Activated T-helper 2 cell treated with anti-CD3 and anti-CD28 coated beads, Interferon-gamma antibody, Interleukin-2, Interleukin-4, amounts not matched to agents 10 μg/mL and 5 μg/mL and 100 μg/mL, durations not matched to agents 14 hours and 24 hours and 36 hours (primary cell): ENCODE measurements at regions not wholly inside any gene's neighbourhood (a gene's known extent, or its start where the extent isn't known, plus 50 kb on each side); places are given as distances from the start of the nearest gene placed in this dataset.
A peak's percentile ranks its signal among the peaks of the same experiment; 100 is the strongest.
"Not testable (repeated sequence)": the region's sequence is repeated elsewhere in the genome, so short reads cannot be mapped to it uniquely, and the experiment has no call there.

ENCODE experiments used
- DNase-seq: peaks from one replicate; pipeline ENCODE4 v3.0.0; 2021; ENCODE audit warnings: low spot score
- H3K27ac Mint-ChIP-seq: one replicate; pipeline ENCODE4 v1.8.0; 2021; ENCODE audit warnings: mixed read lengths
- H3K27me3 Mint-ChIP-seq: one replicate; pipeline ENCODE4 v1.8.0; 2021; ENCODE audit warnings: low read depth, mixed read lengths
- H3K36me3 Mint-ChIP-seq: one replicate; pipeline ENCODE4 v1.8.0; 2021; ENCODE audit warnings: low read depth, mixed read lengths
- H3K4me1 Mint-ChIP-seq: one replicate; pipeline ENCODE4 v1.8.0; 2021; ENCODE audit warnings: low read depth, mixed read lengths
- H3K4me3 Mint-ChIP-seq: one replicate; pipeline ENCODE4 v1.8.0; 2021; ENCODE audit warnings: low read depth, mild to moderate bottlenecking, moderate library complexity, mixed read lengths
- H3K9me3 Mint-ChIP-seq: one replicate; pipeline ENCODE4 v1.8.0; 2021; ENCODE audit warnings: mixed read lengths
- intact Hi-C: fragments of 100-400 bp; cut with micrococcal nuclease; formaldehyde crosslinking; loops from one replicate; pipeline ENCODE4 v1.15.1; 2023

DNA sequence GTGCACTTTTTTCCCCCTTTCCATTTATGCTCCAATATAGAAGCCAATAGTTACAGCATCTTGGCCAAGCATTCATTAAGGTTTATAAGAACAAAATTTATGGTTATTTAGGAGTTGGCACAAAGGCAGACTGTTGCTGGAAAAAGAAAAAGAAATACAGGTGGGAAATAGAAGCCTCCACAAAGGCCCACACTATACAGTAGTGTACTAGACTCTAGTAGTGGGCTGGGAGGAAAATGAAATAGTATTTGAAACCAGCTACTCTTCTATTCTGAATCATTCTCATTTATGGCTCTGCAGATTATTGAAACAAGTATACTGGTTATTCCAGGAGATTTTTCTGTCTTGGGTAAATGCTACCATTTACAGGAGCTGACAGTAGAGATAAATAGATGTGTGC lies 80.9 kb upstream of the CDK6 start:
- Mint-ChIP-seq H3K4me3 (no peak overlapping the region), H3K36me3 (no peaks in the 10 kb centered on the region), H3K4me1 (no peaks in the 10 kb centered on the region), H3K9me3 (peaks cover 22% of the 10 kb centered on the region), H3K27ac (no peak overlapping the region), H3K27me3 (no peaks in the 10 kb centered on the region)
- no peak for DNase-seq
- intact Hi-C loops = no loop called here

DNA sequence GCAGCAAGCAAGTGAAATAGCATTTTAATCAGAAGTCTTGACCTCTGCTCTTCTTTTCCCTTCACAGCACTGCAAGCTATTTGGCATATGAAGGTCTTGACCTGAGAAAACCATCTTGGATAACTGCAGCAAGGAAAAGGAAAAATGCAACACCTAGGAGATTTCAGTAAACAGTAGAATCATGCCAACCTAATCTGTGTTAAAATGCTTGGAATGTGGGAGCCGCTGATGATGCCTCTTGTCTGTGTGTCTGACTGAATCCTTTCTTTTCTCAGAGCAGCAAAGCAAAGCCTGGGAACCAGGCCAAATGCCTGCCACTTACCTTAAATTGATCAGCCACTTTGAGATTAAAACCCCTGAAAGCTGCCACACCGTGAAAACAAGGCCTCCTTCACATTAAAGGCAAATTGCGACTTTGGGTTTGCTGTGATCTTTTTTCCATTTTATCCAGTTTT lies 80.4 kb upstream of the CDK6 start:
- DNase-seq = no peak
- no peaks in the 10 kb centered on the region for H3K4me1 Mint-ChIP-seq
- peaks cover 18% of the 10 kb centered on the region for H3K9me3 Mint-ChIP-seq
- H3K36me3 Mint-ChIP-seq = no peaks in the 10 kb centered on the region
- no peaks in the 10 kb centered on the region for H3K27me3 Mint-ChIP-seq
- intact Hi-C loops = no loop called here
- H3K4me3 Mint-ChIP-seq = no peak overlapping the region
- H3K27ac Mint-ChIP-seq = no peak overlapping the region

DNA sequence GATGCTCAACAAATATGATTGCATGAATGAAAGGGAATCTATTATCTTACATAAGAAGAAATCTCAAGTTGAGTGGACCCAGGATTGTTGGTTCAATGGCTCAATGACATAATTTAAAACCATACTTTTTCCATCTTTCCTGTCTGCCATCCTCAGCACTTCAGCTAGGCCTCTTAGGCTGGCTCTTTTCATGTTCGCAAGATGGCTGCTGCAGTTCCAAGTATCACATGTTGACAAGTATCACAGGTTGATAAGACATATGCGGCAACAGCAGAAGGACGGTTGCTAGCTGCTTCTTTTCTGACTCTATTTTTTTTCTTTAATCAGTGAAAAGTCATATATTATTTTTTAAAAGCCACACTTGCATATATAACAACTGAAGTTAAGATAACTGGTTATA lies 79.0 kb upstream of the CDK6 start:
- no peak for DNase-seq
- Mint-ChIP-seq H3K4me3 (no peak overlapping the region), H3K27ac (no peak overlapping the region)

DNA sequence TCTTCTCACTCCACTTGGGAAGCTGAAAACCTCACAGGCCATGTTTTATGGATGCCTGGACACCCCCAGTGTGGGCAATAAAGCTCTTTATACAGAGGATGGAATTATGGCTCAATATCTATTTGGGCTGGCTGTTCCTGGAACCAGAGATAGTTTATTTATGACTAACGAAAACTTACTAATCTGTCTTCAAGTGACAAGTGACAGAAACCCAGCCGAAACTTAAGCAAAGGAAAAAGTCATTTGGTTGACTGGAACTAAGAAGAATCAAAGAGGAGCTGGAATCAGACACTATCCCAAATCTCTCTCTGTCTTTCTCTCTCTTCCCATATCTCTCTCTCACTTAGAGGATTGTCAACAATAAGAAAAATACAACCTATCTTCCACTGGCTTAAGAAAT lies 78.3 kb upstream of the CDK6 start:
- Mint-ChIP-seq H3K4me1 (no peaks in the 10 kb centered on the region), H3K4me3 (no peak overlapping the region), H3K9me3 (peaks cover 5% of the 10 kb centered on the region), H3K27ac (no peak overlapping the region), H3K36me3 (no peaks in the 10 kb centered on the region), H3K27me3 (no peaks in the 10 kb centered on the region)
- intact Hi-C loops = no loop called here
- DNase-seq = no peak

More for the DNA sequence above, 79.0 kb upstream of the CDK6 start:
- H3K9me3 Mint-ChIP-seq = peaks cover 12% of the 10 kb centered on the region
- intact Hi-C loops = no loop called here
- H3K4me1 Mint-ChIP-seq = no peaks in the 10 kb centered on the region
- no peaks in the 10 kb centered on the region for H3K36me3 Mint-ChIP-seq
- no peaks in the 10 kb centered on the region for H3K27me3 Mint-ChIP-seq

- intact Hi-C loops = no loop called here
- Mint-ChIP-seq H3K9me3 (peaks cover 5% of the 10 kb centered on the region), H3K27ac (no peak overlapping the region), H3K36me3 (no peaks in the 10 kb centered on the region), H3K4me3 (no peak overlapping the region), H3K27me3 (no peaks in the 10 kb centered on the region), H3K4me1 (no peaks in the 10 kb centered on the region)
- DNase-seq = no peak
Observed at GRCh38 chr7:92913849-92914248, 77.5 kb upstream of the CDK6 start.

- intact Hi-C loops = no loop called here
- Mint-ChIP-seq H3K9me3 (peaks cover 19% of the 10 kb centered on the region), H3K27me3 (no peaks in the 10 kb centered on the region), H3K4me1 (peaks cover 3% of the 10 kb centered on the region), H3K36me3 (no peaks in the 10 kb centered on the region), H3K4me3 (no peak overlapping the region), H3K27ac (no peak overlapping the region)
- DNase-seq = no peak
Observed at GRCh38 chr7:92910976-92911375, 74.6 kb upstream of the CDK6 start.

DNA sequence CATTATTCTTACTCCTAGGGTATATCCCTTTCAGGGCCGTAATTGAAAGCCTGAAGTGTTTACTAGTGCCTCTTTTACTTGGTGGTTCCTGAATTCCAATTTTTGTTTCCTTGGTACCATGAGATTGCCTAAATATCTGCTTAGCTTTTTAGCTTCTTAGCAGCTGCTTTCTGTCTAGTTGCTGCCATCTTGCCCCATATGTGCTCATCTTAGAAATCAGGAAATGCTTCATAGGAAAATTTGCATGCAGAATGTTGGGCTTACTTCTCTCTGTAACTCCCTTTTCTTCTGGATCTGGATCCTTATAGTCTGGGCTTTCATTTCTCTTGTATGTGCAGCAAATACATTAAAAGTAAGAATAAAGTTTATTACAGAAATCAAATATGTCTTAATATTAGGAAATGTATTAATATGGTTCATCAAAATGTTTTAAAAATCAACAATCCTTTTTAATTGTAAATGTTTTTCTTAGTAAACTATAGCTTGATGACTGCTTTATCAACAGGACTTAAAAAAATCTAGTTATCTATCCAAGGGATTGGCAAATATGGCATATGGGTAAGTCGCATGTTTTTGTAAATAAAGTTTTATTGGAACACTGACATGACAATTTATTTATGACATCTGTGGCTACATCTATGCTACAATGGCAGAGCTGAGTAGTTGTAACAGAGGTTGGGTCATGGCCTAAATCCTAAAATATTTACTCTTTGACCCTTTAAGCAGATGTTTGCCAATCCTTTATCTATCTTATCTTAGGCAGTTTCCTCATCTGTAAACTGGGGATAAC lies 73.5 kb upstream of the CDK6 start:
- H3K27ac Mint-ChIP-seq = no peak overlapping the region
- H3K4me1 Mint-ChIP-seq = peaks cover 6% of the 10 kb centered on the region
- no peaks in the 10 kb centered on the region for H3K36me3 Mint-ChIP-seq
- no peak for DNase-seq
- no peaks in the 10 kb centered on the region for H3K27me3 Mint-ChIP-seq
- H3K9me3 Mint-ChIP-seq = peaks cover 16% of the 10 kb centered on the region
- intact Hi-C loops = loop anchor here (10.0 kb wide), 1 partner anchor 325 kb away; the partner anchor contains the start of gene VPS50
- no peak overlapping the region for H3K4me3 Mint-ChIP-seq

DNA sequence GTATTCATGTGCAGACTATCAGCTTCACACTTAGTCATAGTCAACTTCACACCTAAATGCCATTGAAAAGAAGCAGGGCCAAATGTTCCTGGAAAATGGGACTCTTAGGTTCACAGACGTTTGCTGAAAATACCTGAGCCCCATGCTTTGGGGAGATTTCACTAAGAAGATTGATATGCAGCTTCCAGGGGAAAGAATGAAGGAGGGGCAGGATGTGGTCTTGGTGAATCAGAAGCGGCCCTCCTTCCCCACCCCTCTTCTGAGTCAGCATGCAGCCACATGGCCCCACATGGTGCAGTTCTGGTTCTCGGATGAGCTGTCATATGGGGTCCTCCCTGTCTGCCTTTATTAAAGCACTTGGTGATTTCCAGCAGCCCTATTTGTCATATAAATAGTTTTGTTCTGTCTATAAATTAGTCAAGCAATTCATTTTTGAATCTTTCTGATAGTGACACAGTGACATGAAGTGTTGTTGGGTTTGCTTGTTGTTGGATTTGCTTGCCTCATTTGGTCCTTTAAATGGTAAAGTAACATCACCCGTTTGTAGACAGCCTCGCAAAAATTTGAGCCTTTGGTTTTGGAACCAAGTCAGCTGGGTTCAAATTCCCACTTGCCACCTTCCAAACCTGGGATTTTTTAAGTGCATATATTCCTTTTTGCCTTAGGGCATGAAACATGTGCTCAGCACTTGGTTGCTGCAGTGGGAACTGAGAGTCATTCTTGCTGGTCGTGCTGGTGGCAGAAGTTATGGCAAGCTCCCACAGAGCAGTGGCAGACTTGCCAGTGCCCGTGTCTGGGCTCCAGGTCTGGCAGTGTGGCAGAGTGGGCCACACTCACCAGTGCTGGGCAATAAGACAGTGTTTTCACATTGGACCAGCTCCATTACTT lies 68.1 kb upstream of the CDK6 start:
- peaks cover 48% of the 10 kb centered on the region for H3K9me3 Mint-ChIP-seq
- peaks cover 21% of the 10 kb centered on the region for H3K4me1 Mint-ChIP-seq
- peak overlapping the region; percentile 92 for H3K27ac Mint-ChIP-seq
- DNase-seq = peak; percentile 81
- intact Hi-C loops = loop anchor here (1.0 to 10.0 kb wide), 15 partner anchors 29 to 330 kb away; partner anchors contain the start of gene VPS50
- no peaks in the 10 kb centered on the region for H3K27me3 Mint-ChIP-seq
- H3K4me3 Mint-ChIP-seq = peak overlapping the region; percentile 20
- peaks cover 13% of the 10 kb centered on the region for H3K36me3 Mint-ChIP-seq

GRCh38 chr7:92898798-92899197 lies 62.4 kb upstream of the CDK6 start:
- H3K4me1 Mint-ChIP-seq = peaks cover 9% of the 10 kb centered on the region
- H3K27me3 Mint-ChIP-seq = no peaks in the 10 kb centered on the region
- no peak overlapping the region for H3K27ac Mint-ChIP-seq
- H3K36me3 Mint-ChIP-seq = peaks cover 44% of the 10 kb centered on the region
- intact Hi-C loops = no loop called here
- H3K4me3 Mint-ChIP-seq = no peak overlapping the region
- no peak for DNase-seq
- peaks cover 86% of the 10 kb centered on the region for H3K9me3 Mint-ChIP-seq

DNA sequence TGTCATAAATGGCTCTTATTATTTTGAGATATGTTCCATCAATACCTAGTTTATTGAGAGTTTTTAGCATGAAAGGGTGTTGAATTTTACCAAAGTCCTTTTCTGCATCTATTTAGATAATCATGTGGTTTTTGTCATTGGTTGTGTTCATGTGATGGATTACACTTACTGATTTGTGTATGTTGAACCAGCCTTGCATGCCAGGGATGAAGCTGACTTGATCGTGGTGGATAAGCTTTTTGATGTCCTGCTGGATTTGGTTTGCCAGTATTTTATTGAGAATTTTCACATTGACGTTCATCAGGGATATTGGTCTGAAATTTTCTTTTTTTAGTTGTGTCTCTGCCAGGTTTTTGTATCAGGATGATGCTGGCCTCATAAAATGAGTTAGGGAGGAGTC lies 58.5 kb upstream of the CDK6 start:
- H3K4me1 Mint-ChIP-seq, intact Hi-C loops, H3K27me3 Mint-ChIP-seq, H3K27ac Mint-ChIP-seq, DNase-seq, H3K4me3 Mint-ChIP-seq: not testable (repeated sequence)
- Mint-ChIP-seq H3K9me3 (peaks cover 69% of the 10 kb centered on the region), H3K36me3 (peaks cover 37% of the 10 kb centered on the region)

GRCh38 chr7:92889081-92889480 lies 52.7 kb upstream of the CDK6 start:
- Mint-ChIP-seq H3K9me3 (peaks cover 51% of the 10 kb centered on the region), H3K36me3 (peaks cover 15% of the 10 kb centered on the region), H3K27ac (no peak overlapping the region), H3K27me3 (no peaks in the 10 kb centered on the region), H3K4me1 (peaks cover 2% of the 10 kb centered on the region), H3K4me3 (no peak overlapping the region)
- intact Hi-C loops = no loop called here
- DNase-seq = no peak
